Mesendoderm (in vitro differentiated cells): ENCODE measurements at regions not wholly inside any gene's neighbourhood (a gene's known extent, or its start where the extent isn't known, plus 50 kb on each side); places are given as distances from the start of the nearest gene placed in this dataset.

Experiments
- DNase-seq: peaks from one replicate; pipeline ENCODE4 v3.0.0; 2013
- H2AK5ac ChIP-seq: 2 replicates; pipeline ENCODE4 v1.6.1; 2013; ENCODE audit warnings: low read length, inconsistent platforms
- H2BK120ac ChIP-seq: 2 replicates; pipeline ENCODE4 v1.6.1; 2013; ENCODE audit warnings: low read depth, mild to moderate bottlenecking, low read length, moderate library complexity, mixed read lengths
- H2BK15ac ChIP-seq: replicated peaks from 2 replicates; pipeline ENCODE4 v1.6.1; 2013; ENCODE audit warnings: low read depth, mild to moderate bottlenecking, moderate library complexity
- H2BK5ac ChIP-seq: 2 replicates; pipeline ENCODE4 v1.6.1; 2013; ENCODE audit warnings: low read length, inconsistent platforms
- H3K18ac ChIP-seq: 2 replicates; pipeline ENCODE4 v1.6.1; 2013; ENCODE audit warnings: mild to moderate bottlenecking, low read length, mixed read lengths
- H3K23ac ChIP-seq: one replicate; pipeline ENCODE4 v1.6.1; 2013; ENCODE audit warnings: low read length
- H3K27ac ChIP-seq: 2 replicates; pipeline ENCODE4 v1.5.1; 2013; ENCODE audit warnings: low read depth, mild to moderate bottlenecking, inconsistent platforms, low read length, moderate library complexity
- H3K27me3 ChIP-seq: 2 replicates; pipeline ENCODE4 v1.6.1; 2013; ENCODE audit warnings: low read length, control low read depth, mild to moderate bottlenecking, inconsistent platforms; ENCODE audit not compliant: insufficient read depth, poor library complexity
- H3K36me3 ChIP-seq: 2 replicates; pipeline ENCODE4 v1.6.1; 2013; ENCODE audit warnings: low read length, inconsistent platforms; ENCODE audit not compliant: control insufficient read depth, insufficient read depth
- H3K4ac ChIP-seq: one replicate; pipeline ENCODE4 v1.6.1; 2013; ENCODE audit warnings: low read depth, mild to moderate bottlenecking, low read length, moderate library complexity
- H3K4me1 ChIP-seq: 2 replicates; pipeline ENCODE4 v1.6.1; 2013; ENCODE audit warnings: low read depth, low read length, inconsistent platforms; ENCODE audit not compliant: control insufficient read depth
- H3K4me2 ChIP-seq: 2 replicates; pipeline ENCODE4 v1.6.1; 2013; ENCODE audit warnings: low read length
- H3K4me3 ChIP-seq: 2 replicates; pipeline ENCODE4 v1.5.1; 2013; ENCODE audit warnings: mild to moderate bottlenecking, low read length
- H3K56ac ChIP-seq: one replicate; pipeline ENCODE4 v1.6.1; 2013; ENCODE audit warnings: low read length
- H3K79me1 ChIP-seq: 2 replicates; pipeline ENCODE4 v1.6.1; 2013; ENCODE audit warnings: low read length, inconsistent platforms
- H3K79me2 ChIP-seq: 2 replicates; pipeline ENCODE4 v1.6.1; 2013; ENCODE audit warnings: mild to moderate bottlenecking, low read length; ENCODE audit not compliant: control insufficient read depth, insufficient read depth
- H3K9ac ChIP-seq: 2 replicates; pipeline ENCODE4 v1.6.1; 2013; ENCODE audit warnings: low read length, inconsistent platforms
- H4K5ac ChIP-seq: one replicate; pipeline ENCODE4 v1.6.1; 2013; ENCODE audit warnings: low read length
- H4K8ac ChIP-seq: one replicate; pipeline ENCODE4 v1.6.1; 2013; ENCODE audit warnings: low read depth, mild to moderate bottlenecking, control low read depth, low read length, moderate library complexity
- WGBS: extraction: QIAGEN DNeasy Blood & Tissue Kit; methylation state at CpG from one replicate; pipeline ENCODE4 v1.1.7; 2013; ENCODE audit warnings: low lambda C conversion rate, missing lambda C conversion rate; ENCODE audit not compliant: insufficient coverage; ENCODE audit errors: extremely low coverage; 5-methylcytosine and 5-hydroxymethylcytosine counted together

DNA sequence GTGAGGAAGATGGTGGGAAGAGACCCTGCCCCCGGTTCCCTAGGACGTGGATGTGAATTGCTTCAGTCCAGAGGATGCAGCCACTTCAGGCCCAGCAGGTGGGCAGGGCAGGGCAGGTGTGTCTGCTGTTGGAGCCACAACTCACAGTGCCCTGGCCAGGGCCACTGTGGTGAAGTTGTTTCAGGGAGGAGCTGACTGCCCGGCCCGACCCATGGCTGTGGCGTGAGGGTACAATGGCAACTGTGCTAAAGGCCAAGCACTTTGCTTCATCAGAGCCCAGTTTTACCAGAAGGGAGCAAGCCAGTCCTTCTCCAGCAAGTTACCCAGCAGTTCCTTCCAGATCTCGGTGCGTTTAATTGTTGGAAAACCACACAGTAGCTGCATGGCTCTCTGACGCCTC is 1174.4 kb downstream of the BRD1 start:
- Histone ChIP-seq H3K79me1 (no peaks in the 10 kb centered on the region), H3K4me1 (no peaks in the 10 kb centered on the region), H3K4me2 (no peak overlapping the region), H3K36me3 (no peaks in the 10 kb centered on the region), H4K5ac (no peak overlapping the region), H3K18ac (no peak overlapping the region), H2AK5ac (no peak overlapping the region), H3K23ac (no peak overlapping the region), H3K27ac (no peak overlapping the region), H3K56ac (no peak overlapping the region), H3K79me2 (no peaks in the 10 kb centered on the region), H2BK120ac (no peak overlapping the region), H3K27me3 (no peaks in the 10 kb centered on the region), H3K4ac (no peak overlapping the region), H3K9ac (no peak overlapping the region), H2BK15ac (no peak overlapping the region), H3K4me3 (no peak overlapping the region), H2BK5ac (no peak overlapping the region), H4K8ac (no peak overlapping the region)
- no CpG with 5 or more reads among the region's 8 CpGs for WGBS
- no peak for DNase-seq

DNA sequence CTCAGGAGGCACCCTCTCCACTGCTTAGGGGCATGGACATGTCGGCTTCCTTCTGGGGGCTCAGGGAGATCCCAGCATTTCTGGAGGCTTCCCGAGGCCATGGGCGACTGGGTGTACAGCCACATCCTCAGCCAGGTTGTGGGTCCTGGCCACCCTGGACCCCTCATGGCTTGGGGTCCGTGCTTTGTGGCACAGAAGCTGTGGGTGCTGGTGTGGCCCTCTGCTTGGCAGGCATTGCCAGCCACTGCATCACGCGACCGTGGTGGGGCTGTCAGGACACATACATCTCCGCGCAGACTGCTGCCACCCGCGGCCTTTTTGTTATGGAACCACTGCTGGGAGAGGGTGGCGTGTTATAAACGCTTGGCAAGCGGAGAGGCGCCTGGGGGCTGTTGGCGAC is 1174.9 kb downstream of the BRD1 start:
- Histone ChIP-seq H3K9ac (no peak overlapping the region), H2BK120ac (no peak overlapping the region), H3K56ac (no peak overlapping the region), H3K4me1 (no peaks in the 10 kb centered on the region), H3K79me2 (no peaks in the 10 kb centered on the region), H2AK5ac (no peak overlapping the region), H3K27me3 (no peaks in the 10 kb centered on the region), H3K4me3 (no peak overlapping the region), H4K5ac (no peak overlapping the region), H3K36me3 (no peaks in the 10 kb centered on the region), H3K23ac (no peak overlapping the region), H3K27ac (no peak overlapping the region), H2BK5ac (no peak overlapping the region), H3K4me2 (no peak overlapping the region), H3K4ac (no peak overlapping the region), H3K18ac (no peak overlapping the region), H2BK15ac (no peak overlapping the region), H4K8ac (no peak overlapping the region), H3K79me1 (no peaks in the 10 kb centered on the region)
- no CpG with 5 or more reads among the region's 16 CpGs for WGBS
- DNase-seq, result no peak

DNA sequence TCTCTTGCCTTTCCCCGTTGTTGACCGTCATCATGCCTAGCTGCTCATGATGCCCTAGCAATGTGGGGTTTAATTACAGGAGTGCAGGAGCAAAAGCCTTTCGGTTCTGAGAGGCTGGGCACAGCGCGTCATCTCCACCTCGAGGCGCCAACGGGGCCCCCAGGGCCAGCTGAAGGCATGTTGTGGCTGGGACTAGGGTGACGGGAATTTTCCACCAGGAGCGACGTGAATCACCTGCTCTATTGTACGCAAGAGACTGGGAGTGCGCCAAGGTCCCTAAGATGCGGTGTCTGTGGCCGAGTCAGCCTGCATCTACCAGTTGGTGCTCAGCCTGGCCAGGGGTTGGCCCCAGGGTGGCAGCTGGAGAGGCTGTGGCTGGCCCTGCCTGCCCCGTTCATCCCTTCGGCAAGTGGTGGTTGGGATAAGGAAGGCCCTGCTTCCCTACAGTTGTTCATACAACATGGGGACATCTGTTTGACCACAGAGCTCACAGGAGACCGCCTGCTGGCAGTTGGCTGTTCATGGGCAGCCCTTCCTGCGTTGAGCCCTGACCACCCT is 1175.6 kb downstream of the BRD1 start:
- no peak overlapping the region for H2AK5ac ChIP-seq
- H4K5ac ChIP-seq, result no peak overlapping the region
- H3K36me3 ChIP-seq, result no peaks in the 10 kb centered on the region
- no peaks in the 10 kb centered on the region for H3K4me1 ChIP-seq
- H3K56ac ChIP-seq, result no peak overlapping the region
- H4K8ac ChIP-seq, result no peak overlapping the region
- no peak overlapping the region for H3K4me2 ChIP-seq
- H3K27ac ChIP-seq, result no peak overlapping the region
- no peak overlapping the region for H3K23ac ChIP-seq
- H2BK120ac ChIP-seq, result no peak overlapping the region
- no peaks in the 10 kb centered on the region for H3K27me3 ChIP-seq
- no peak overlapping the region for H2BK5ac ChIP-seq
- no peak overlapping the region for H2BK15ac ChIP-seq
- H3K18ac ChIP-seq, result no peak overlapping the region
- WGBS, result no CpG with 5 or more reads among the region's 19 CpGs
- no peak overlapping the region for H3K9ac ChIP-seq
- DNase-seq, result no peak
- no peaks in the 10 kb centered on the region for H3K79me2 ChIP-seq
- H3K4me3 ChIP-seq, result no peak overlapping the region
- H3K4ac ChIP-seq, result no peak overlapping the region
- H3K79me1 ChIP-seq, result no peaks in the 10 kb centered on the region

DNA sequence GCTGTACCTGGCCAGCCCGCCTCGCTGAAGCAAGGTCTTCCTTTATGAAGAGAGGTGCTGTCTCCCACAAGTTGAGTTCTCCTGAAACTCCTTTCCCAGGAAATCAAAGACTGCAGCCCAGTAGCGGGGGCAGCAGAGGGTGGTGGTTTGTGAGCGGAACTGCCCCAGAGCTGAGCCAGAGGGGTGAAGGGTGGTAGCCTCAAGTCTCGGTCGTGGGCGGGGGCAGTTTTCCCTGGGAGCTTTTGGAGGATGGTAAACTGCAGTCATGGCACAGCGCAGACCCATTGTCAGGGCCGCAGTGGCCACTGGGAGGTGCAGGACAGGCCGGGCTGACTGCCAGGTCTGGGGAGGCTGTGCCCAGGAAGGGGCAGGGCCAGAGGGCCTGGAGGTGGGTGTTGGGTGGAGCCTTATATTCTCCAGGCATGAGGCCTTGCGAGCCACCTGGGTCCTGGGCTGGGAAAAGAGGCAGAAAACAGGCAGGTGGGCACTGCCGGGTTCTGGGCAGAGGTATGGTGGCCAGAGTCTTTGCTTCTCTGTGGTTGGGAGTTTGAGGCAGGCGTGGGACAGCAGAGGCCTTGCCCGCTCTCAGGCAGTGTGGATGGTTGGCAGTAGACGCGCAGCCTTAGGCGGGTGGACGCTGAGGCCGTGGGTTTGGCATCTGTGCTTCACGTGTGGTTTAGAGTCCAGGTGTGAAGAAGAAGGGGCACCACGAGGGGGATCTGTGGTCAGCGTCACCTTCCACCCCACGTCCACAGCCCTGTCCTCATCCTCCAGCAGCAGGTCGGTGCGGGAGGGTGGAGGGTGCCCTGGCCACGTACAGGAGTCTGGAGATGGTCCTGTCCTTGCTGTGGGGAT is 1176.4 kb downstream of the BRD1 start:
- H4K5ac ChIP-seq, result no peak overlapping the region
- H3K27ac ChIP-seq, result no peak overlapping the region
- no peak overlapping the region for H2BK5ac ChIP-seq
- H3K9ac ChIP-seq, result no peak overlapping the region
- H4K8ac ChIP-seq, result no peak overlapping the region
- no peak overlapping the region for H3K56ac ChIP-seq
- no peak overlapping the region for H2AK5ac ChIP-seq
- H3K79me1 ChIP-seq, result no peaks in the 10 kb centered on the region
- H3K4me2 ChIP-seq, result no peak overlapping the region
- DNase-seq, result no peak
- H3K79me2 ChIP-seq, result no peaks in the 10 kb centered on the region
- no peak overlapping the region for H3K23ac ChIP-seq
- H2BK120ac ChIP-seq, result no peak overlapping the region
- no peak overlapping the region for H3K4ac ChIP-seq
- no peak overlapping the region for H2BK15ac ChIP-seq
- no peak overlapping the region for H3K18ac ChIP-seq
- no peaks in the 10 kb centered on the region for H3K27me3 ChIP-seq
- H3K4me3 ChIP-seq, result no peak overlapping the region
- no peaks in the 10 kb centered on the region for H3K4me1 ChIP-seq
- WGBS, result no CpG with 5 or more reads among the region's 26 CpGs
- no peaks in the 10 kb centered on the region for H3K36me3 ChIP-seq

DNA sequence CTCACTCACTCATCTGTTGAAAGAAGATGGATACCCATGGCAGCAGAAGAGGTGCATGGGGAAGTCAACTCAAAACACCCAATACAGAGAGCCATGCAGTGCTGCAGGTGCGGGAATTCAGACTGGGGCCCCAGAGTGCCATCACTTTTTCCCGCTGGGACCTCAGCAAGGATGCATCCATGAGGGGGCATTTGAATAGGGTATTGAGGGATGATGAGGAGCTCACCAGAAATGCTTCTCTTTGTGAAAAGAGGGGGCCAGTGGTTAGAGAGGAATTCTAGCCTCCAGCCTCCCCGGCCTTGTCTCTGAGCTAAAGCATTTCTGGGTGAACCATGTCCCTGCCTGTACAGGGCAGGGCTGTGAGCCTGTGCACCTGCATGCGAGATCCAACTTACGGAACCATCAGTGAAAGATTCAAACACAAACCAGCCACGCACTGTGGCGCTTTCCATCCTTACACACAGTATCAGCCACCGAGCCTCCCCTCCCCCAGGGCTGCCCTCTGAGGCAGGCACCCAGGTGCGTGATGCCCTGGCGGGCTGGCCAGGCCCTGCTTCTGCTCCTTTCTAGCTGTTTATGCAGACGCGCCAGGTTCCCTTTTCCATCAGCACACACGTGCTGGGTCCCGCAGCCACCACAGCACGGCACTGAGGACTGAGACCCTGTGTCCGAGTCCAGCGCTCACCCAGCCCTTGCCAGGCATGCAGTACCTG is 1177.2 kb downstream of the BRD1 start:
- Histone ChIP-seq H3K23ac (no peak overlapping the region), H3K4me1 (no peaks in the 10 kb centered on the region), H3K4me3 (no peak overlapping the region), H3K4me2 (no peak overlapping the region), H3K27ac (no peak overlapping the region), H3K36me3 (no peaks in the 10 kb centered on the region), H3K79me2 (no peaks in the 10 kb centered on the region), H3K79me1 (no peaks in the 10 kb centered on the region), H3K9ac (no peak overlapping the region), H2BK5ac (no peak overlapping the region), H4K8ac (no peak overlapping the region), H3K18ac (no peak overlapping the region), H3K27me3 (no peaks in the 10 kb centered on the region), H3K4ac (no peak overlapping the region), H2BK120ac (no peak overlapping the region), H3K56ac (no peak overlapping the region), H2BK15ac (no peak overlapping the region), H2AK5ac (no peak overlapping the region), H4K5ac (no peak overlapping the region)
- no CpG with 5 or more reads among the region's 17 CpGs for WGBS
- DNase-seq, result no peak
